Mesenchymal stem cell (in vitro differentiated cells and primary cell): ENCODE measurements at regions not wholly inside any gene's neighbourhood (a gene's known extent, or its start where the extent isn't known, plus 50 kb on each side); places are given as distances from the start of the nearest gene placed in this dataset.

Experiments used
- DNase-seq: peaks from one replicate; pipeline ENCODE4 v3.0.0-alpha.2; 2013
- H2AFZ ChIP-seq: one replicate; pipeline ENCODE4 v1.6.1; 2013; ENCODE audit warnings: low read depth, mild to moderate bottlenecking, control low read depth, inconsistent platforms, low read length, moderate library complexity
- H2AK5ac ChIP-seq: 2 replicates; pipeline ENCODE4 v1.6.1; 2013; ENCODE audit warnings: low read length, moderate library complexity, mild to moderate bottlenecking, inconsistent platforms; ENCODE audit not compliant: severe bottlenecking
- H2BK120ac ChIP-seq: one replicate; pipeline ENCODE4 v1.6.1; 2013; ENCODE audit warnings: low read depth, mild to moderate bottlenecking, inconsistent platforms, low read length, moderate library complexity
- H2BK12ac ChIP-seq, 2 experiments: one replicate each; pipeline ENCODE4 v1.6.1; 2013; ENCODE audit warnings: inconsistent platforms in 2 of 2, low read length in 2 of 2, mild to moderate bottlenecking in 2 of 2, moderate library complexity in 2 of 2, control low read depth in 1 of 2
- H2BK15ac ChIP-seq: one replicate; pipeline ENCODE4 v1.6.1; 2013; ENCODE audit warnings: mild to moderate bottlenecking, low read depth, inconsistent platforms; ENCODE audit not compliant: poor library complexity, severe bottlenecking
- H2BK5ac ChIP-seq: 2 replicates; pipeline ENCODE4 v1.6.1; 2013; ENCODE audit warnings: low read depth, mild to moderate bottlenecking, low read length, control low read depth, inconsistent platforms; ENCODE audit not compliant: poor library complexity, severe bottlenecking
- H3K14ac ChIP-seq, 2 experiments: one replicate each; pipeline ENCODE4 v1.6.1; 2013; ENCODE audit warnings: inconsistent platforms in 2 of 2, low read length in 2 of 2, control low read depth in 1 of 2, mild to moderate bottlenecking in 1 of 2, moderate library complexity in 1 of 2
- H3K18ac ChIP-seq, 2 experiments: one replicate each; pipeline ENCODE4 v1.6.1; 2013; ENCODE audit warnings: inconsistent platforms in 2 of 2, low read length in 2 of 2, control low read depth in 1 of 2, low read depth in 1 of 2, mild to moderate bottlenecking in 1 of 2
- H3K23ac ChIP-seq, 2 experiments: one replicate each; pipeline ENCODE4 v1.6.1; 2013; ENCODE audit warnings: inconsistent platforms in 2 of 2, low read length in 2 of 2, mild to moderate bottlenecking in 2 of 2, moderate library complexity in 2 of 2, control low read depth in 1 of 2
- H3K27ac ChIP-seq: 2 replicates; pipeline ENCODE4 v1.5.1; 2013; ENCODE audit warnings: mild to moderate bottlenecking, moderate library complexity, low read length, control low read depth, inconsistent platforms; ENCODE audit not compliant: poor library complexity, severe bottlenecking
- H3K27me3 ChIP-seq, 2 experiments: 2 replicates each; pipeline versions ENCODE4 v1.6.1 to v1.7.0; 2013; ENCODE audit warnings: low read length in 2 of 2, mild to moderate bottlenecking in 2 of 2, moderate library complexity in 2 of 2, control low read depth in 1 of 2, inconsistent platforms in 1 of 2; ENCODE audit not compliant: control insufficient read depth in 1 of 2, insufficient read depth in 1 of 2
- H3K36me3 ChIP-seq, 2 experiments: 2 replicates each; pipeline versions ENCODE4 v1.6.1 to v1.7.0; 2013; ENCODE audit warnings: low read length in 2 of 2, control low read depth in 1 of 2, inconsistent platforms in 1 of 2, low read depth in 1 of 2, mild to moderate bottlenecking in 1 of 2; ENCODE audit not compliant: insufficient read depth in 2 of 2, control insufficient read depth in 1 of 2
- H3K4ac ChIP-seq, 2 experiments: one replicate each; pipeline ENCODE4 v1.6.1; 2013; ENCODE audit warnings: inconsistent platforms in 2 of 2, low read length in 2 of 2, mild to moderate bottlenecking in 2 of 2, moderate library complexity in 2 of 2, control low read depth in 1 of 2, low read depth in 1 of 2
- H3K4me1 ChIP-seq: 2 replicates; pipeline ENCODE4 v1.6.1; 2013; ENCODE audit warnings: low read depth, low read length, control low read depth; ENCODE audit not compliant: control insufficient read depth, insufficient read depth
- H3K4me2 ChIP-seq: 2 replicates; pipeline ENCODE4 v1.6.1; 2013; ENCODE audit warnings: low read length, mild to moderate bottlenecking, inconsistent platforms; ENCODE audit not compliant: poor library complexity, severe bottlenecking
- H3K4me3 ChIP-seq, 2 experiments: 2 replicates each; pipeline versions ENCODE4 v1.5.1 to v1.7.0; 2013; ENCODE audit warnings: low read length in 2 of 2, mild to moderate bottlenecking in 2 of 2, control low read depth in 1 of 2, low read depth in 1 of 2; ENCODE audit not compliant: insufficient read depth in 1 of 2
- H3K79me1 ChIP-seq: replicated peaks from 2 replicates; pipeline ENCODE4 v1.6.1; 2013; ENCODE audit warnings: mild to moderate bottlenecking, control low read depth, low read length, inconsistent platforms; ENCODE audit not compliant: poor library complexity, severe bottlenecking
- H3K9ac ChIP-seq: 2 replicates; pipeline ENCODE4 v1.7.0; 2013; ENCODE audit warnings: mild to moderate bottlenecking, low read length, moderate library complexity
- H3K9me3 ChIP-seq: 2 replicates; pipeline ENCODE4 v1.7.0; 2013; ENCODE audit warnings: mild to moderate bottlenecking, low read length; ENCODE audit not compliant: control insufficient read depth
- H4K8ac ChIP-seq: one replicate; pipeline ENCODE4 v1.6.1; 2013; ENCODE audit warnings: inconsistent platforms, mild to moderate bottlenecking, low read length, moderate library complexity
- H4K91ac ChIP-seq: one replicate; pipeline ENCODE4 v1.6.1; 2013; ENCODE audit warnings: mild to moderate bottlenecking, low read length, inconsistent platforms
- WGBS: methylation state at CpG from one replicate; pipeline ENCODE4 v1.1.7; 2013; ENCODE audit warnings: mixed read lengths; 5-methylcytosine and 5-hydroxymethylcytosine counted together

- H3K27ac ChIP-seq: no peak overlapping the region
- H3K18ac ChIP-seq: no peak overlapping the region
- no peaks in the 10 kb centered on the region for H3K79me1 ChIP-seq
- H3K9me3 ChIP-seq: peaks cover 35% of the 10 kb centered on the region
- H4K8ac ChIP-seq: no peak overlapping the region
- no peaks in the 10 kb centered on the region for H3K4me1 ChIP-seq
- H3K4me2 ChIP-seq: no peak overlapping the region
- no peaks in the 10 kb centered on the region for H3K27me3 ChIP-seq
- no peak overlapping the region for H2BK120ac ChIP-seq
- no peak overlapping the region for H3K4me3 ChIP-seq
- no peak overlapping the region for H2BK5ac ChIP-seq
- no peak overlapping the region for H2BK15ac ChIP-seq
- H3K9ac ChIP-seq: no peak overlapping the region
- no peak overlapping the region for H2AFZ ChIP-seq
- WGBS: no CpG with 5 or more reads among the region's 2 CpGs
- H2BK12ac ChIP-seq: no peak overlapping the region
- H4K91ac ChIP-seq: no peak overlapping the region
- no peak for DNase-seq
- no peak overlapping the region for H3K23ac ChIP-seq
- no peak overlapping the region for H2AK5ac ChIP-seq
- H3K4ac ChIP-seq: no peak overlapping the region
- no peak overlapping the region for H3K14ac ChIP-seq
- H3K36me3 ChIP-seq: no peaks in the 10 kb centered on the region
These were observed 350.8 kb downstream of the RPL10L start for GRCh38 chr14:46300765-46301164.

GRCh38 chr14:46290706-46291105 is 360.9 kb downstream of the RPL10L start:
- no peak overlapping the region for H4K8ac ChIP-seq
- no peaks in the 10 kb centered on the region for H3K4me1 ChIP-seq
- H3K27me3 ChIP-seq: no peaks in the 10 kb centered on the region
- H3K9me3 ChIP-seq: peaks cover 13% of the 10 kb centered on the region
- H3K23ac ChIP-seq: no peak overlapping the region
- H3K9ac ChIP-seq: no peak overlapping the region
- H2BK15ac ChIP-seq: no peak overlapping the region
- H3K4me2 ChIP-seq: no peak overlapping the region
- no peak overlapping the region for H3K4me3 ChIP-seq
- no peaks in the 10 kb centered on the region for H3K36me3 ChIP-seq
- H2AFZ ChIP-seq: no peak overlapping the region
- DNase-seq: peak; percentile 1
- no peak overlapping the region for H3K27ac ChIP-seq
- no peak overlapping the region for H2BK12ac ChIP-seq
- H2AK5ac ChIP-seq: no peak overlapping the region
- no peak overlapping the region for H2BK5ac ChIP-seq
- no peak overlapping the region for H3K18ac ChIP-seq
- no peak overlapping the region for H4K91ac ChIP-seq
- H3K79me1 ChIP-seq: no peaks in the 10 kb centered on the region
- no peak overlapping the region for H3K14ac ChIP-seq
- H2BK120ac ChIP-seq: no peak overlapping the region
- no peak overlapping the region for H3K4ac ChIP-seq

- H3K36me3 ChIP-seq: no peaks in the 10 kb centered on the region
- no peak overlapping the region for H2BK120ac ChIP-seq
- H4K8ac ChIP-seq: no peak overlapping the region
- H2BK12ac ChIP-seq: no peak overlapping the region
- no peak overlapping the region for H3K9ac ChIP-seq
- no peak overlapping the region for H3K23ac ChIP-seq
- H2BK15ac ChIP-seq: no peak overlapping the region
- no peak overlapping the region for H3K4ac ChIP-seq
- no peak overlapping the region for H2AFZ ChIP-seq
- no peak overlapping the region for H2AK5ac ChIP-seq
- H3K4me3 ChIP-seq: no peak overlapping the region
- H3K4me2 ChIP-seq: no peak overlapping the region
- DNase-seq: peak; percentile 5
- no peak overlapping the region for H2BK5ac ChIP-seq
- WGBS: no CpG with 5 or more reads among the region's 1 CpG
- no peaks in the 10 kb centered on the region for H3K27me3 ChIP-seq
- no peaks in the 10 kb centered on the region for H3K4me1 ChIP-seq
- H3K9me3 ChIP-seq: peaks cover 3% of the 10 kb centered on the region
- H3K14ac ChIP-seq: no peak overlapping the region
- H3K18ac ChIP-seq: no peak overlapping the region
- no peak overlapping the region for H4K91ac ChIP-seq
- H3K79me1 ChIP-seq: no peaks in the 10 kb centered on the region
- H3K27ac ChIP-seq: no peak overlapping the region
These were observed 371.8 kb downstream of the RPL10L start for GRCh38 chr14:46279776-46280175.

- Histone ChIP-seq H2BK5ac (no peak overlapping the region), H3K27me3 (no peaks in the 10 kb centered on the region), H2AK5ac (no peak overlapping the region), H3K36me3 (no peaks in the 10 kb centered on the region), H2BK120ac (no peak overlapping the region), H4K8ac (no peak overlapping the region), H3K4me3 (no peak overlapping the region), H2BK15ac (no peak overlapping the region), H2BK12ac (no peak overlapping the region), H3K4ac (no peak overlapping the region), H3K18ac (no peak overlapping the region), H3K14ac (no peak overlapping the region), H4K91ac (no peak overlapping the region), H3K4me2 (no peak overlapping the region), H3K79me1 (no peaks in the 10 kb centered on the region), H3K9me3 (peaks cover 3% of the 10 kb centered on the region), H3K23ac (no peak overlapping the region), H3K4me1 (no peaks in the 10 kb centered on the region), H3K9ac (no peak overlapping the region), H2AFZ (no peak overlapping the region), H3K27ac (no peak overlapping the region)
- 69% methylated on average over 2 of the region's 6 CpGs for WGBS
- no peak for DNase-seq
These were observed 372.3 kb downstream of the RPL10L start for GRCh38 chr14:46279327-46279726.
